ENCODE measurements at regions not wholly inside any gene's neighbourhood (a gene's known extent, or its start where the extent isn't known, plus 50 kb on each side); places are given as distances from the start of the nearest gene placed in this dataset.

DNA sequence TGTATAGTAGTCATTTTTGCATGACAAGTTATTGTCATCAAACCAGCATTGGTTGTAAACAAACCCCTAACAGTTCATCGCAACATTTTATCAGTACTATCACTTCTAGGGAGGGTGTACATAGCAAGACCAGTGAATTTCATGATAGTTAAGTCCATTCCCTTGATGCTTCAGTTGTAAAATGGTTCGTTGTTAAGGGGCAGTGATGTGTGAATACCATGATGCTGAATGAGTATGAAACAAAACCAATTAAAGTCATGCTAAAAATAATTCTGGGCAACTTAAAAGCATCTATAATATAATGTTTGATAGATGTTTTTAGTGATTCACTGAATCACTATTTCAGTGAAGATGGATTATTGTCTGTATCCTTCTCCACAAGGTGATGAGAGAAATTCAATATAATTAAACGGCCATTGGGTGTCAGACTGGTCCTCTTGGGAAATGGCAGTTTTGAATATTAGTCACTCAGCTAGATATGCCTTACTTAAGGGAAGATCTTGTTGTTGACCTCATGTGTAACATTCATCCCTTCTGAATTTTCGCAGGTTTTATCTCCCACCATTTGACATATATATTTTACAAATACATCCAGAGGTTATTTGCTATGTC is 742.2 kb upstream of the TMPRSS15 start:
- 87% methylated on average over 4 of the region's 4 CpGs for WGBS
- TF ChIP-seq EP300 (IDR thresholded peaks at IDR 0.05) (no peak), POLR2AphosphoS5 (IDR thresholded peaks at IDR 0.05) (no peak), POLR2A (IDR thresholded peaks at IDR 0.05; ENCODE audit: low read depth) (no peak)
- TF ChIP-seq, protein P1, sequence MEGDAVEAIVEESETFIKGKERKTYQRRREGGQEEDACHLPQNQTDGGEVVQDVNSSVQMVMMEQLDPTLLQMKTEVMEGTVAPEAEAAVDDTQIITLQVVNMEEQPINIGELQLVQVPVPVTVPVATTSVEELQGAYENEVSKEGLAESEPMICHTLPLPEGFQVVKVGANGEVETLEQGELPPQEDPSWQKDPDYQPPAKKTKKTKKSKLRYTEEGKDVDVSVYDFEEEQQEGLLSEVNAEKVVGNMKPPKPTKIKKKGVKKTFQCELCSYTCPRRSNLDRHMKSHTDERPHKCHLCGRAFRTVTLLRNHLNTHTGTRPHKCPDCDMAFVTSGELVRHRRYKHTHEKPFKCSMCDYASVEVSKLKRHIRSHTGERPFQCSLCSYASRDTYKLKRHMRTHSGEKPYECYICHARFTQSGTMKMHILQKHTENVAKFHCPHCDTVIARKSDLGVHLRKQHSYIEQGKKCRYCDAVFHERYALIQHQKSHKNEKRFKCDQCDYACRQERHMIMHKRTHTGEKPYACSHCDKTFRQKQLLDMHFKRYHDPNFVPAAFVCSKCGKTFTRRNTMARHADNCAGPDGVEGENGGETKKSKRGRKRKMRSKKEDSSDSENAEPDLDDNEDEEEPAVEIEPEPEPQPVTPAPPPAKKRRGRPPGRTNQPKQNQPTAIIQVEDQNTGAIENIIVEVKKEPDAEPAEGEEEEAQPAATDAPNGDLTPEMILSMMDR (IDR thresholded peaks at IDR 0.05): no peak
- intact Hi-C loops (cut with DNase I): no loop called here

DNA sequence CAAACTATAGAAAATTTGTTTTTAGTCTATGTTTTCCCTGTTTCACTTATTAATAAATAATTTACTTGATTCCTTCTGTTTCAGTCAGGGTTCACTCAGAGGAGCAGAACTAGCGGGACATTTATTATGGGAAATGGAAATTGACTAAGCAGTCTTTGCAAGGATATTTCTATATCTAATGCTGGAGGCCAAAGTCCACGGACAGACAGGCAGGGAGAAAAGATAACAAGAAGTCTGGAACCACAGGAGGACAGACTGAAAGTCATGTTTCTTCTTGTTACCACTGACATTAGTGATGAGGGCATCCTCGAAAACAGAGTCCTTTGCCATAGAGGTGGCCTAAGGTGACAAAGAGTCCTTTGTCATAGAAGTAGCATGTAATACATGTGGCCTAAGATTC is 744.5 kb upstream of the TMPRSS15 start:
- Histone ChIP-seq H3K27me3 (no peaks in the 10 kb centered on the region), H3K9me3 (no peaks in the 10 kb centered on the region), H3K36me3 (no peaks in the 10 kb centered on the region), H3K27ac (replicated peaks in 1 of 4) (no peak overlapping the region), H3K4me1 (no peaks in the 10 kb centered on the region), H3K4me3 (no peak overlapping the region)
- DNase-seq (ENCODE audit: extremely low spot score): no peak
- intact Hi-C loops (cut with DNase I): no loop called here
- WGBS: 80% methylated on average over 3 of the region's 3 CpGs
- TF ChIP-seq EP300 (IDR thresholded peaks at IDR 0.05) (no peak), POLR2AphosphoS5 (IDR thresholded peaks at IDR 0.05) (no peak), POLR2A (IDR thresholded peaks at IDR 0.05; ENCODE audit: low read depth) (no peak)
- TF ChIP-seq, protein P1 (IDR thresholded peaks at IDR 0.05): no peak

More for the DNA sequence above, 742.2 kb upstream of the TMPRSS15 start:
- H3K27me3 ChIP-seq: no peaks in the 10 kb centered on the region
- no peaks in the 10 kb centered on the region for H3K9me3 ChIP-seq
- no peak for DNase-seq (ENCODE audit: extremely low spot score)
- no peak overlapping the region for H3K4me3 ChIP-seq
- no peaks in the 10 kb centered on the region for H3K36me3 ChIP-seq
- H3K4me1 ChIP-seq: no peaks in the 10 kb centered on the region
- H3K27ac ChIP-seq (replicated peaks in 1 of 4): no peak overlapping the region

DNA sequence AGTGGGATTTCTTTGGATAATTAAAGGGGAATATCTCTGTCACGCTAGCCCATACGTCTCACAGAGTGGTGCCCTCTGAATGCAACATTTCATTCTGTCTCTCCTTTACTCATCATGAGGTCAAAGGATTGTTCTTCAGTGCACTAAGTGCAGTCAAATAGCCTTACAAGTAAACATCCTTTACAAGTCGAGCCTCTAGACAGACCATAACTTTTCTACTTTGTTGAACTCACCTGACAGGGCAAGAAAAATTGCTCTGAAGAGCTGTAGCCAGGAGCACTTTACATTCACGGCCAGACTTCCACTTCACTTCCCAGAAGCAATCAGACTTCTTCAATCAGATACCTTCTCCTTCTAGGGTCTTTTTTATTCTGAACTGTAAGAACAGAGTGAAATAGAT is 768.0 kb upstream of the TMPRSS15 start:
- intact Hi-C loops (cut with DNase I): no loop called here
- no peak for DNase-seq (ENCODE audit: extremely low spot score)
- 28% methylated on average over 4 of the region's 4 CpGs for WGBS

DNA sequence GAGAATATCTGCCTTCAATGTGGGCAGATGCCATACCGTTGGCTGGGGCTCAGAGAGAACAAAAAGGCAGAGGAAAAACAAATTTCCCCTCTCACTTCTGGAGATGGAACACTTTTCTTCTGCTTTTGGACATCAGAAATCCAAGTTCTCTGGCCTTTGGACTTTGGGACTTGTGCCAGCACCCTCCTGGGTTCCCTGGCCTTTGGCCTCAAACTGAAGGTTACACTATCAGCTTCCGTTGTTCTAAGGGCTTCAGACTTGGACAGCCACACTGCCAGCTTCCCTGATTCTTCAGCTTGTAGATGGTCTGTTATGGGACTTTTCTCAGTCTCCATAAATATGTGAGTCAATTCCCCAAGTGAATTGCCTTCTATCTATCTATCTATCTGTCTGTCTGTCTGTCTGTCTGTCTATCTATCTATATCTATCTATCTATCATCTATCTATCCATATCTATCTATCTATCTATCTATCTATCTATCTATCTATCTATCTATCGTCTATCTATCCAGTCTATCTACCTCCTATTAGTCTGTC is 778.1 kb upstream of the TMPRSS15 start:
- TF ChIP-seq EP300 (IDR thresholded peaks at IDR 0.05): no peak
- no peak for TF ChIP-seq POLR2AphosphoS5 (IDR thresholded peaks at IDR 0.05)
- TF ChIP-seq, protein P1 (IDR thresholded peaks at IDR 0.05): no peak
- TF ChIP-seq POLR2A (IDR thresholded peaks at IDR 0.05; ENCODE audit: low read depth): no peak
- no peak for DNase-seq (ENCODE audit: extremely low spot score)
- Histone ChIP-seq H3K36me3 (no peaks in the 10 kb centered on the region), H3K4me3 (no peak overlapping the region), H3K9me3 (no peaks in the 10 kb centered on the region), H3K27me3 (no peaks in the 10 kb centered on the region), H3K4me1 (no peaks in the 10 kb centered on the region), H3K27ac (replicated peaks in 1 of 4) (no peak overlapping the region)
- 80% methylated on average over 3 of the region's 3 CpGs for WGBS
- intact Hi-C loops (cut with DNase I): no loop called here

More for the DNA sequence above, 768.0 kb upstream of the TMPRSS15 start:
- Histone ChIP-seq H3K27me3 (no peaks in the 10 kb centered on the region), H3K9me3 (no peaks in the 10 kb centered on the region), H3K36me3 (no peaks in the 10 kb centered on the region), H3K4me1 (no peaks in the 10 kb centered on the region), H3K27ac (replicated peaks in 1 of 4) (no peak overlapping the region), H3K4me3 (no peak overlapping the region)
- TF ChIP-seq POLR2A (IDR thresholded peaks at IDR 0.05; ENCODE audit: low read depth) (no peak), POLR2AphosphoS5 (IDR thresholded peaks at IDR 0.05) (no peak), EP300 (IDR thresholded peaks at IDR 0.05) (no peak)
- TF ChIP-seq, protein P1 (IDR thresholded peaks at IDR 0.05): no peak

DNA sequence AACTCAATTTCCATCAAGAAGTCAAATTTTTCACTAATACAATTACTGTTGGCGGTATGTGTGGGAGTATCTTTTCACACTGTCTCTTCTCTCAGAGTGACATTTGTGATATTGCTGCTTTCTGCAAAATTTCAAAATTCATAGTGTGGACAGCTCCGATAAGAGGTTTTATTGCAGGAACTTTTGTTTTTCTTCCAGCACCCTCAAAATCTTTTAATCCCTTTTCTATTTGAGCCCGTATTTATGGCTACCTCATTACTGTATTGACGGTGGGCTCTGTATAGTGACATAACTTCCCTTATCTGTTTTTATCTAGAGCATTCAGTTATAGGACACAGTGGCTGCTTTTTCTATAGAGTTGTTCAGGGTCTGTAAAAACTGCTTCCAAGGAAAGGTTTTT is 794.4 kb upstream of the TMPRSS15 start:
- WGBS: 46% methylated on average over 4 of the region's 4 CpGs
- H3K27ac ChIP-seq (replicated peaks in 1 of 4): no peak overlapping the region
- DNase-seq (ENCODE audit: extremely low spot score): no peak
- H3K9me3 ChIP-seq: peaks cover 0 to 3% (median 0%) of the 10 kb centered on the region in 4 donors
- intact Hi-C loops (cut with DNase I): no loop called here
- H3K27me3 ChIP-seq: no peaks in the 10 kb centered on the region
- TF ChIP-seq POLR2AphosphoS5 (IDR thresholded peaks at IDR 0.05) (no peak), POLR2A (IDR thresholded peaks at IDR 0.05; ENCODE audit: low read depth) (no peak), EP300 (IDR thresholded peaks at IDR 0.05) (no peak)
- TF ChIP-seq, protein P1 (IDR thresholded peaks at IDR 0.05): no peak
- H3K36me3 ChIP-seq: no peaks in the 10 kb centered on the region
- H3K4me3 ChIP-seq: no peak overlapping the region
- no peaks in the 10 kb centered on the region for H3K4me1 ChIP-seq
